GM21381 (cell line): ENCODE measurements at regions not wholly inside any gene's neighbourhood (a gene's known extent, or its start where the extent isn't known, plus 50 kb on each side); places are given as distances from the start of the nearest gene placed in this dataset.
"Not testable (repeated sequence)": the region's sequence is repeated elsewhere in the genome, so short reads cannot be mapped to it uniquely, and the experiment has no call there.

Source experiments
- ATAC-seq: cut with Tn5 transposase; IDR thresholded peaks from one replicate; pipeline ENCODE4 v1.9.1; 2021; ENCODE audit warnings: mild to moderate bottlenecking, moderate library complexity; ENCODE audit not compliant: unreplicated experiment

GRCh38 chr2:184993746-184994145, 395.4 kb downstream of the ZNF804A start:
- ATAC-seq, result no peak

- ATAC-seq, result no peak
Observed at GRCh38 chr2:185006481-185006880, 408.2 kb downstream of the ZNF804A start.

GRCh38 chr2:185012643-185013042, 414.3 kb downstream of the ZNF804A start:
- ATAC-seq, result no peak

GRCh38 chr2:185014076-185014475, 415.7 kb downstream of the ZNF804A start:
- no peak for ATAC-seq

- ATAC-seq, result not testable (repeated sequence)
Observed at GRCh38 chr2:185025891-185026290, 427.6 kb downstream of the ZNF804A start.

- no peak for ATAC-seq
Observed at GRCh38 chr2:185035906-185036305, 437.6 kb downstream of the ZNF804A start.

- no peak for ATAC-seq
Observed at GRCh38 chr2:185044323-185044874, 446.1 kb downstream of the ZNF804A start.

GRCh38 chr2:185050804-185051203, 452.5 kb downstream of the ZNF804A start:
- ATAC-seq, result no peak

GRCh38 chr2:185063761-185064160, 465.4 kb downstream of the ZNF804A start:
- ATAC-seq, result no peak

- ATAC-seq, result no peak
Observed at GRCh38 chr2:185066128-185066527, 467.8 kb downstream of the ZNF804A start.

- no peak for ATAC-seq
Observed at GRCh38 chr2:185069107-185069506, 470.8 kb downstream of the ZNF804A start.

- no peak for ATAC-seq
Observed at GRCh38 chr2:185074156-185074555, 475.8 kb downstream of the ZNF804A start.

GRCh38 chr2:185082749-185083148, 484.4 kb downstream of the ZNF804A start:
- ATAC-seq, result no peak

- ATAC-seq, result no peak
Observed at GRCh38 chr2:185108588-185108987, 510.3 kb downstream of the ZNF804A start.

GRCh38 chr2:185127412-185127811, 529.1 kb downstream of the ZNF804A start:
- ATAC-seq, result no peak

- no peak for ATAC-seq
Observed at GRCh38 chr2:185128346-185128745, 530.0 kb downstream of the ZNF804A start.

- no peak for ATAC-seq
Observed at GRCh38 chr2:185128996-185129395, 530.7 kb downstream of the ZNF804A start.

- ATAC-seq, result no peak
Observed at GRCh38 chr2:185130685-185131084, 532.4 kb downstream of the ZNF804A start.

- ATAC-seq, result no peak
Observed at GRCh38 chr2:185132501-185133041, 534.2 kb downstream of the ZNF804A start.

GRCh38 chr2:185137700-185138099, 539.4 kb downstream of the ZNF804A start:
- ATAC-seq, result no peak

GRCh38 chr2:185142677-185143076, 544.3 kb downstream of the ZNF804A start:
- ATAC-seq, result no peak

- ATAC-seq, result no peak
Observed at GRCh38 chr2:185144159-185144919, 546.0 kb downstream of the ZNF804A start.
